Caco-2 (cell line): ENCODE measurements at regions not wholly inside any gene's neighbourhood (a gene's known extent, or its start where the extent isn't known, plus 50 kb on each side); places are given as distances from the start of the nearest gene placed in this dataset.

ENCODE experiments used
- BruUV-seq: library from RNA; stranded (reverse); fragments of 400-500 nt; replicated peaks from 2 replicates; lab custom pipeline; 2021; lab: Mats Ljungman, UMichigan
- CTCF ChIA-PET: fragments of 300-600 bp; sonication (Branson Sonifier 250); formaldehyde crosslinking; loops from one replicate; lab custom pipeline; 2022; ENCODE audit warnings: antibody characterized with exemption; lab: Charles Lee
- POLR2A ChIA-PET: fragments of 300-600 bp; sonication (Branson Sonifier 250); formaldehyde crosslinking; loops from one replicate; lab custom pipeline; 2022; ENCODE audit warnings: antibody characterized with exemption; lab: Charles Lee
- DNase-seq, 2 experiments: peaks; one replicate each; pipeline versions ENCODE4 v3.0.0 to v3.0.0-alpha.2; 2020 to 2022
- H3K27me3 ChIP-seq: replicated peaks from 2 replicates; pipeline ENCODE4 v1.6.0; 2011; ENCODE audit warnings: low read length; ENCODE audit not compliant: control insufficient read depth, insufficient read depth
- H3K36me3 ChIP-seq: 2 replicates; pipeline ENCODE4 v1.5.1; 2011; ENCODE audit warnings: low read length; ENCODE audit not compliant: control insufficient read depth, insufficient read depth
- H3K4me1 ChIP-seq: fragments of 250-450 bp; sonication (Bioruptor Pico); 2 replicates; pipeline ENCODE4 v1.5.1; 2020; ENCODE audit warnings: mild to moderate bottlenecking
- H3K4me3 ChIP-seq: 2 replicates; pipeline ENCODE4 v1.5.1; 2011; ENCODE audit warnings: low read depth, mild to moderate bottlenecking, control low read depth, low read length
- H3K9me3 ChIP-seq: fragments of 250-450 bp; sonication (Bioruptor Pico); 2 replicates; pipeline ENCODE4 v1.5.1; 2020; ENCODE audit warnings: mild to moderate bottlenecking, moderate library complexity
- H3K27ac Mint-ChIP-seq: one replicate; pipeline ENCODE4 v1.8.0; 2022; ENCODE audit warnings: mixed read lengths; ENCODE audit not compliant: unreplicated experiment
- H3K27me3 Mint-ChIP-seq: one replicate; pipeline ENCODE4 v1.8.0; 2022; ENCODE audit warnings: mixed read lengths; ENCODE audit not compliant: insufficient read depth, unreplicated experiment
- H3K36me3 Mint-ChIP-seq: one replicate; pipeline ENCODE4 v1.8.0; 2022; ENCODE audit warnings: mild to moderate bottlenecking, mixed read lengths; ENCODE audit not compliant: insufficient read depth, unreplicated experiment
- H3K4me1 Mint-ChIP-seq: one replicate; pipeline ENCODE4 v1.8.0; 2022; ENCODE audit warnings: low read depth, mixed read lengths; ENCODE audit not compliant: unreplicated experiment
- H3K4me3 Mint-ChIP-seq: one replicate; pipeline ENCODE4 v1.8.0; 2022; ENCODE audit warnings: mild to moderate bottlenecking, moderate library complexity, mixed read lengths; ENCODE audit not compliant: unreplicated experiment
- H3K9me3 Mint-ChIP-seq: one replicate; pipeline ENCODE4 v1.8.0; 2022; ENCODE audit warnings: mixed read lengths; ENCODE audit not compliant: unreplicated experiment
- CTCF ChIP-seq, 2 experiments: fragments of 200-600 bp in 1 of 2; IDR thresholded peaks; 1 replicate in 1 of 2; 2 replicates in 1 of 2; pipeline versions ENCODE4 v1.5.1 to v1.8.0; 2011 to 2022; ENCODE audit warnings: antibody characterized with exemption in 1 of 2, control low read depth in 1 of 2, inconsistent platforms in 1 of 2, low read depth in 1 of 2, low read length in 1 of 2, mild to moderate bottlenecking in 1 of 2, moderate library complexity in 1 of 2; ENCODE audit not compliant: insufficient read depth in 1 of 2, severe bottlenecking in 1 of 2, unreplicated experiment in 1 of 2
- intact Hi-C: fragments of 100-400 bp; cut with micrococcal nuclease; formaldehyde crosslinking; loops from one replicate; pipeline ENCODE4 v1.10.0; 2022; ENCODE audit not compliant: unreplicated experiment

- H3K36me3 Mint-ChIP-seq = peaks cover 6% of the 10 kb centered on the region
- TF ChIP-seq CTCF (IDR thresholded peaks at IDR 0.05; ENCODE audit: insufficient read depth in 1 of 2, low read depth in 1 of 2, low read length in 1 of 2, severe bottlenecking in 1 of 2, unreplicated experiment in 1 of 2) = peak; percentile 74
- no TSS peak for BruUV-seq
- ChIA-PET POLR2A (no interaction called here), CTCF (interaction anchor here (0.6 to 1.6 kb wide), 9 partner anchors 90 to 506 kb away, joined by 3 to 12 read pairs (median 4); no protein-coding TSS in a partner anchor)
- no peak overlapping the region for H3K4me3 ChIP-seq
- no peaks in the 10 kb centered on the region for H3K4me1 ChIP-seq
- DNase-seq = peak; percentile 60 to 67
- peaks cover 2% of the 10 kb centered on the region; the same call in 1 of the 2 replicates for H3K27me3 ChIP-seq
- peaks cover 11% of the 10 kb centered on the region for H3K9me3 Mint-ChIP-seq
- peak overlapping the region; percentile 76 for H3K27ac Mint-ChIP-seq
- H3K36me3 ChIP-seq = no peaks in the 10 kb centered on the region
- H3K9me3 ChIP-seq = peaks cover 6% of the 10 kb centered on the region
- H3K27me3 Mint-ChIP-seq = peaks cover 8% of the 10 kb centered on the region
- intact Hi-C loops = loop anchor here (1.0 to 5.0 kb wide), 7 partner anchors 73 to 735 kb away; no protein-coding TSS in a partner anchor
- H3K4me3 Mint-ChIP-seq = peak overlapping the region; percentile 67
- no peaks in the 10 kb centered on the region for H3K4me1 Mint-ChIP-seq
Measured at GRCh38 chr17:51371732-51372151, 111.4 kb downstream of the UTP18 start.

- CTCF ChIA-PET = interaction anchor here (0.6 to 1.6 kb wide), 10 partner anchors 89 to 1196 kb away, joined by 3 to 12 read pairs (median 4); no protein-coding TSS in a partner anchor
- DNase-seq = peak; percentile 71 to 82
- Histone ChIP-seq H3K4me1 (no peaks in the 10 kb centered on the region), H3K27me3 (no peaks in the 10 kb centered on the region; the same call in 1 of the 2 replicates), H3K4me3 (peak overlapping the region; percentile 11; the same call in 1 of the 2 replicates), H3K36me3 (no peaks in the 10 kb centered on the region), H3K9me3 (peaks cover 6% of the 10 kb centered on the region)
- Mint-ChIP-seq H3K27ac (peak overlapping the region; percentile 76), H3K36me3 (peaks cover 6% of the 10 kb centered on the region), H3K4me1 (no peaks in the 10 kb centered on the region), H3K4me3 (peak overlapping the region; percentile 67), H3K27me3 (peaks cover 8% of the 10 kb centered on the region), H3K9me3 (peaks cover 11% of the 10 kb centered on the region)
- BruUV-seq = TSS peak; percentile 96
- intact Hi-C loops = loop anchor here (5.0 kb wide), 1 partner anchor 270 kb away; no protein-coding TSS in a partner anchor
- POLR2A ChIA-PET = no interaction called here
- TF ChIP-seq CTCF (IDR thresholded peaks at IDR 0.05; ENCODE audit: insufficient read depth in 1 of 2, low read depth in 1 of 2, low read length in 1 of 2, severe bottlenecking in 1 of 2, unreplicated experiment in 1 of 2) = no peak
Measured at GRCh38 chr17:51372345-51373004, 112.1 kb downstream of the UTP18 start.

- BruUV-seq = no TSS peak
- TF ChIP-seq CTCF (IDR thresholded peaks at IDR 0.05; ENCODE audit: insufficient read depth in 1 of 2, low read depth in 1 of 2, low read length in 1 of 2, severe bottlenecking in 1 of 2, unreplicated experiment in 1 of 2) = no peak
- Histone ChIP-seq H3K36me3 (no peaks in the 10 kb centered on the region), H3K4me1 (no peaks in the 10 kb centered on the region), H3K4me3 (no peak overlapping the region), H3K9me3 (peaks cover 6% of the 10 kb centered on the region), H3K27me3 (no peaks in the 10 kb centered on the region; the same call in 1 of the 2 replicates)
- intact Hi-C loops = loop anchor here (5.0 kb wide), 1 partner anchor 269 kb away; no protein-coding TSS in a partner anchor
- no peak for DNase-seq
- ChIA-PET POLR2A (no interaction called here), CTCF (no interaction called here)
- Mint-ChIP-seq H3K4me3 (no peak overlapping the region), H3K36me3 (peaks cover 6% of the 10 kb centered on the region), H3K4me1 (no peaks in the 10 kb centered on the region), H3K27ac (no peak overlapping the region), H3K27me3 (peaks cover 13% of the 10 kb centered on the region), H3K9me3 (peaks cover 11% of the 10 kb centered on the region)
Measured at GRCh38 chr17:51373489-51374152, 113.3 kb downstream of the UTP18 start.
